ENCODE measurements at regions not wholly inside any gene's neighbourhood (a gene's known extent, or its start where the extent isn't known, plus 50 kb on each side); places are given as distances from the start of the nearest gene placed in this dataset.
A peak's percentile ranks its signal among the peaks of the same experiment; 100 is the strongest.

DNA sequence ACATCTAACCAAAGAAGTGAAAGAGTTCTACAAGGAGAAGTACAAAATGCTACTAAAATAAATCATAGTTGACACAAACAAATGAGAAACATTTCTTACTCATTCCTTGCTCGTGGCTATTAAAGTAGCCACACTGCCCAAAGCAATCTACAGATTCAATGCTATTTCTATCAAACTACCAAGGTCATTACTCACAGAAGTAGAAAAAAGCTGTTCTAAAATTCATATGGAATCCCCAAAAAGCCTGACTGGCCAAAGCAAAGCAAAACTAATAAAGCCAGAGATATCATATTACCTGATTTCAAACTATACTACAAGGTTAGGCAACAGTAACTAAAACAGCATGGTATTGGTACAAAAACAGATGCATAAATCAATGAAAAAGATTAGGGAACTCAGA lies 305.6 kb downstream of the RPAP3 start:
- no peaks in the 10 kb centered on the region for H4K20me1 ChIP-seq (ENCODE audit: insufficient read depth, poor library complexity, severe bottlenecking)
- no peak for TF ChIP-seq EZH2phosphoT487 (IDR thresholded peaks at IDR 0.05; ENCODE audit: low read depth, severe bottlenecking, unreplicated experiment)
- TF ChIP-seq, protein P1, sequence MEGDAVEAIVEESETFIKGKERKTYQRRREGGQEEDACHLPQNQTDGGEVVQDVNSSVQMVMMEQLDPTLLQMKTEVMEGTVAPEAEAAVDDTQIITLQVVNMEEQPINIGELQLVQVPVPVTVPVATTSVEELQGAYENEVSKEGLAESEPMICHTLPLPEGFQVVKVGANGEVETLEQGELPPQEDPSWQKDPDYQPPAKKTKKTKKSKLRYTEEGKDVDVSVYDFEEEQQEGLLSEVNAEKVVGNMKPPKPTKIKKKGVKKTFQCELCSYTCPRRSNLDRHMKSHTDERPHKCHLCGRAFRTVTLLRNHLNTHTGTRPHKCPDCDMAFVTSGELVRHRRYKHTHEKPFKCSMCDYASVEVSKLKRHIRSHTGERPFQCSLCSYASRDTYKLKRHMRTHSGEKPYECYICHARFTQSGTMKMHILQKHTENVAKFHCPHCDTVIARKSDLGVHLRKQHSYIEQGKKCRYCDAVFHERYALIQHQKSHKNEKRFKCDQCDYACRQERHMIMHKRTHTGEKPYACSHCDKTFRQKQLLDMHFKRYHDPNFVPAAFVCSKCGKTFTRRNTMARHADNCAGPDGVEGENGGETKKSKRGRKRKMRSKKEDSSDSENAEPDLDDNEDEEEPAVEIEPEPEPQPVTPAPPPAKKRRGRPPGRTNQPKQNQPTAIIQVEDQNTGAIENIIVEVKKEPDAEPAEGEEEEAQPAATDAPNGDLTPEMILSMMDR (IDR thresholded peaks at IDR 0.05; ENCODE audit: poor library complexity), result no peak
- TF ChIP-seq EZH2 (IDR thresholded peaks at IDR 0.05; ENCODE audit: borderline replicate concordance), result no peak
- no peaks in the 10 kb centered on the region for H3K9me3 ChIP-seq (ENCODE audit: low read depth)
- H3K4me3 ChIP-seq, result no peak overlapping the region
- DNase-seq (ENCODE audit: low spot score), result no peak
- H3K4me2 ChIP-seq, result no peak overlapping the region
- H2AFZ ChIP-seq, result no peak overlapping the region
- no peaks in the 10 kb centered on the region for H3K27me3 ChIP-seq
- no peaks in the 10 kb centered on the region for H3K4me1 ChIP-seq (ENCODE audit: insufficient read depth)
- H3K9me2 ChIP-seq (replicated peaks; ENCODE audit: insufficient read depth), result no peaks in the 10 kb centered on the region
- no peaks in the 10 kb centered on the region for H3K36me3 ChIP-seq (replicated peaks; ENCODE audit: insufficient read depth, low read depth)
- no peaks in the 10 kb centered on the region for H3K79me2 ChIP-seq
- no peak overlapping the region for H3K27ac ChIP-seq
- 81% methylated on average over 1 of the region's 1 CpG for WGBS (ENCODE audit: low lambda C conversion rate, missing lambda C conversion rate)

DNA sequence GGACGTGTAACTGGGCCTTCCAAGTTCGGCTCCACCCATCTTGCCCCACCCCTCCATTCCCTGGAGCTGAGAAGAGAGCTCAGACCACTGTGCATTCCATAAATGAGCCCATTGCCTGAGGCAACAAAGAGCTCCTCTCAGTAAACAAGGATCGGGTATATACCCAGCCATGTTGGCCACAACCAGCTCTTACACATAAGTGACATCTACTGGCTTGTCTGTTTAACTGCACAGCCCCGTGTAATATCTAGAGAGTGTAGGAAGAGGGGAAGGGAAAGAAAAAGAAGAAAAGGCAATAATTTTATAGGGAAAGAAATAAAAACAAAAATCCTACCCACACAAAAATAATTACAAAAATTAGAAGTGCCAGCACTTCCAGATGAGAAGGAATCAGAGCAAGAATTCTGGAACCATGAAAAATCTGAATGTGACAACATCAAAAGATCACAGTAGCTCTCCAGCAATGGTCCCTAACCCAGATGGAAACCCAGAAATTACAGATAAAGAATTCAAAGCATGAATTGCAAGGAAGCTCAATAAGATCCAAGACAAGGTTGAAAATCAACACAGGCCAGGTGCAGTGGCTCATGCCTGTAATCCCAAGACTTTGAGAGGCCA lies 308.1 kb downstream of the RPAP3 start:
- Histone ChIP-seq H3K4me1 (ENCODE audit: insufficient read depth) (no peaks in the 10 kb centered on the region), H3K79me2 (no peaks in the 10 kb centered on the region), H3K4me2 (no peak overlapping the region), H3K36me3 (replicated peaks; ENCODE audit: insufficient read depth, low read depth) (no peaks in the 10 kb centered on the region), H3K27me3 (no peaks in the 10 kb centered on the region), H3K9me2 (replicated peaks; ENCODE audit: insufficient read depth) (no peaks in the 10 kb centered on the region), H2AFZ (no peak overlapping the region), H3K27ac (no peak overlapping the region), H3K9me3 (ENCODE audit: low read depth) (no peaks in the 10 kb centered on the region), H4K20me1 (ENCODE audit: insufficient read depth, poor library complexity, severe bottlenecking) (no peaks in the 10 kb centered on the region), H3K4me3 (no peak overlapping the region)
- DNase-seq (ENCODE audit: low spot score), result no peak
- TF ChIP-seq EZH2 (IDR thresholded peaks at IDR 0.05; ENCODE audit: borderline replicate concordance), result no peak
- TF ChIP-seq, protein P1 (IDR thresholded peaks at IDR 0.05; ENCODE audit: poor library complexity), result peak; percentile 39
- 49% methylated on average over 4 of the region's 4 CpGs for WGBS (ENCODE audit: low lambda C conversion rate, missing lambda C conversion rate)

- no peaks in the 10 kb centered on the region for H3K27me3 ChIP-seq
Observed at GRCh38 chr12:47396902-47397663, 308.7 kb downstream of the RPAP3 start.

More at GRCh38 chr12:47396902-47397663, 308.7 kb downstream of the RPAP3 start:
- Histone ChIP-seq H3K9me3 (ENCODE audit: low read depth) (no peaks in the 10 kb centered on the region), H3K36me3 (replicated peaks; ENCODE audit: insufficient read depth, low read depth) (no peaks in the 10 kb centered on the region), H3K4me2 (no peak overlapping the region), H2AFZ (no peak overlapping the region), H3K4me1 (ENCODE audit: insufficient read depth) (no peaks in the 10 kb centered on the region), H3K4me3 (no peak overlapping the region), H3K27ac (no peak overlapping the region), H4K20me1 (ENCODE audit: insufficient read depth, poor library complexity, severe bottlenecking) (no peaks in the 10 kb centered on the region), H3K79me2 (no peaks in the 10 kb centered on the region), H3K9me2 (replicated peaks; ENCODE audit: insufficient read depth) (no peaks in the 10 kb centered on the region)
- DNase-seq (ENCODE audit: low spot score), result no peak
- 95% methylated on average over 1 of the region's 1 CpG for WGBS (ENCODE audit: low lambda C conversion rate, missing lambda C conversion rate)
- TF ChIP-seq, protein P1 (IDR thresholded peaks at IDR 0.05; ENCODE audit: poor library complexity), result no peak
- TF ChIP-seq EZH2 (IDR thresholded peaks at IDR 0.05; ENCODE audit: borderline replicate concordance) (no peak), EZH2phosphoT487 (IDR thresholded peaks at IDR 0.05; ENCODE audit: low read depth, severe bottlenecking, unreplicated experiment) (no peak)
